Upper lobe of right lung (tissue), 1 donor: ENCODE measurements at regions not wholly inside any gene's neighbourhood (a gene's known extent, or its start where the extent isn't known, plus 50 kb on each side); places are given as distances from the start of the nearest gene placed in this dataset.

Experiments
- ATAC-seq: fragments of 200-7000 bp; cut with Tn5 transposase; one replicate; pipeline ENCODE4 v1.9.1; 2020; ENCODE audit warnings: mild to moderate bottlenecking, moderate library complexity
- DNase-seq: peaks from one replicate; pipeline ENCODE4 v3.0.0-alpha.2; 2020
- H3K27ac ChIP-seq: fragments of 200-600 bp; one replicate; pipeline ENCODE4 v1.8.0; 2022
- H3K27me3 ChIP-seq: fragments of 200-600 bp; one replicate; pipeline ENCODE4 v1.8.0; 2022; ENCODE audit warnings: mild to moderate bottlenecking
- H3K36me3 ChIP-seq: fragments of 200-600 bp; one replicate; pipeline ENCODE4 v1.8.0; 2022
- H3K4me1 ChIP-seq: fragments of 200-600 bp; one replicate; pipeline ENCODE4 v1.8.0; 2022
- H3K4me3 ChIP-seq: fragments of 200-600 bp; one replicate; pipeline ENCODE4 v1.8.0; 2022; ENCODE audit warnings: mild to moderate bottlenecking
- H3K9me3 ChIP-seq: fragments of 200-600 bp; one replicate; pipeline ENCODE4 v1.8.0; 2022
- CTCF ChIP-seq: fragments of 200-600 bp; IDR thresholded peaks from one replicate; pipeline ENCODE4 v1.8.0; 2022; ENCODE audit warnings: antibody characterized with exemption
- intact Hi-C: fragments of 100-400 bp; cut with DNase I; formaldehyde crosslinking; loops from one replicate; pipeline ENCODE4 v1.11.0; 2022
- donor health status: DM: no; HTN: yes; CAD: no; lungs with severe emphysema.

DNA sequence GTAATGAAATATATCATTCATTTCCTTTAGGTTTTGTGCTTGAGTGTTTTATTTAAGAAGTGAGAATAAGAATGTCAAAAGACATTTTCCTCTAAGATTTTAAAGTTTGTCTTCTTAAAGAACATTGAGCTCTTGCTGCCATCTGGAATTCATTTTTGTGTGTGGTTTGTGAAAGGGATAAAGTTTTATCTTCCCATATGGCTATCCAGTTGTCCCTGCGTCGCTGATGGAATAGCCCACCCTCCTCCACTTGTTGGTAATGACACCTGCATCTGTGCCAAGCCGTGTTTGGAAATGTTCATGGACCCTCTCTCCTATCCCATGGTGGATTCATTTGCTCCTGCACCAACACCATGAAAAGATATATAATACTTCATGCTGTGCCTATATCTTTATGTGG lies 901.5 kb downstream of the BRD1 start:
- Histone ChIP-seq H3K4me3 (no peak overlapping the region), H3K4me1 (no peaks in the 10 kb centered on the region), H3K9me3 (no peaks in the 10 kb centered on the region), H3K27ac (no peak overlapping the region), H3K27me3 (peaks cover 4% of the 10 kb centered on the region), H3K36me3 (no peaks in the 10 kb centered on the region)
- DNase-seq (no peak), ATAC-seq (no peak)
- intact Hi-C loops, result no loop called here
- no peak for TF ChIP-seq CTCF

GRCh38 chr22:48925450-48925849 lies 902.2 kb downstream of the BRD1 start:
- intact Hi-C loops, result no loop called here
- TF ChIP-seq CTCF, result no peak
- ATAC-seq (no peak), DNase-seq (no peak)
- Histone ChIP-seq H3K9me3 (no peaks in the 10 kb centered on the region), H3K4me3 (no peak overlapping the region), H3K27me3 (peaks cover 4% of the 10 kb centered on the region), H3K36me3 (no peaks in the 10 kb centered on the region), H3K27ac (no peak overlapping the region), H3K4me1 (no peaks in the 10 kb centered on the region)

DNA sequence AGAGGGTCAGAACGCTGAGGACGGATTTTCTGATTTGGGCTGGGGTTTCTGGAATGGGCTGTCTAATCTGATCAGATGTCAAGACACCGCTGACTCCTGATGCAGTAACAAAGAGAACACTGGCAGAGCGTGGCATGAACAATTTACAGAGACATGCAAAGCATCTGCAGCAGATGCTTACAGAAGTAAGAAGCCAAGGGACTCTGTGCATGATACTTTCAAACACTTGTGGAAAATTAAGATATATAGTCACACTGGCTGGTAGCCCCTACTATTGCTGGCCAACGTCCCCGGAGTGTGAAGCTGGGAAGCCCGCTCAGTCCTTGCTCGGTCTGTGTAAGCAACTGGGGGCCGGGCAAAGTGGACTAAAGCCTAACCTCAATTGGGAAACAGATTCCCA lies 903.7 kb downstream of the BRD1 start:
- H3K4me3 ChIP-seq, result no peak overlapping the region
- no peaks in the 10 kb centered on the region for H3K9me3 ChIP-seq
- TF ChIP-seq CTCF, result no peak
- H3K36me3 ChIP-seq, result no peaks in the 10 kb centered on the region
- H3K27ac ChIP-seq, result no peak overlapping the region
- ATAC-seq (no peak), DNase-seq (no peak)
- H3K4me1 ChIP-seq, result no peaks in the 10 kb centered on the region
- intact Hi-C loops, result no loop called here
- H3K27me3 ChIP-seq, result peaks cover 4% of the 10 kb centered on the region

DNA sequence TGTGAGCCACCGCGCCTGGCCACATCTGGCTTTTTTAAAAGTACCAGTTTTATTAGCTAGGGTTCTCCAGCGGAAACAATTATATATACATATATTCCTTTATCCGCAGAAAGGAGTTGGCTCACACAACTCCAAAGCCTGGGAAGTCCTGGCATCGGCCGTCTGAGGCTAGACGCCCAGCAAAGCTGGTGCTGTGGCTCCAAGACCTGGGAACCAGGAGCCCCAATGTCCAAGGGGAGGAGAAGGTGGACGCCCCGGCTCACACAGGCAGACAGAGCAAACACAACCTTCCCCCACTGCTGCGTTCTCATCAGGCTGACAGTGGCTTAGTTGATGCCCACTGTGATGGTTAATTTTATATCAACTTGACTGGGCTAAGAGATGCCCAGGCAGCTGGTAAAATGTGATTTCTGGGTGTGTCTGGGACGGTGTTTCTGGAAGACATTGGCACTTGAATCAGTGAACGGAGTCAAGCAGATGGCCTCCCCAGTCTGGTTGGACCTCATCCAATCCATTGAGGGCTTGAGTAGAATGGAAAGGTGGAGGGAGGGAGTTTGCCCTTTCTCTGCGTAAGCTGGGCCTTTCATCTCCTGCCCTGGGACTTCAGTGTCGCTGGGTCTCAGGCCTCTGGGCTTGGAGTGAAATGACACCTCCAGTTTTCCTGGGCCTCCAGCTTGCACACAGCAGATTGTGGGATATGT lies 904.4 kb downstream of the BRD1 start:
- no peak overlapping the region for H3K27ac ChIP-seq
- TF ChIP-seq CTCF, result no peak
- DNase-seq (peak; percentile 37), ATAC-seq (no peak)
- intact Hi-C loops, result no loop called here
- H3K27me3 ChIP-seq, result peaks cover 4% of the 10 kb centered on the region
- no peaks in the 10 kb centered on the region for H3K9me3 ChIP-seq
- H3K4me1 ChIP-seq, result no peaks in the 10 kb centered on the region
- no peak overlapping the region for H3K4me3 ChIP-seq
- no peaks in the 10 kb centered on the region for H3K36me3 ChIP-seq

DNA sequence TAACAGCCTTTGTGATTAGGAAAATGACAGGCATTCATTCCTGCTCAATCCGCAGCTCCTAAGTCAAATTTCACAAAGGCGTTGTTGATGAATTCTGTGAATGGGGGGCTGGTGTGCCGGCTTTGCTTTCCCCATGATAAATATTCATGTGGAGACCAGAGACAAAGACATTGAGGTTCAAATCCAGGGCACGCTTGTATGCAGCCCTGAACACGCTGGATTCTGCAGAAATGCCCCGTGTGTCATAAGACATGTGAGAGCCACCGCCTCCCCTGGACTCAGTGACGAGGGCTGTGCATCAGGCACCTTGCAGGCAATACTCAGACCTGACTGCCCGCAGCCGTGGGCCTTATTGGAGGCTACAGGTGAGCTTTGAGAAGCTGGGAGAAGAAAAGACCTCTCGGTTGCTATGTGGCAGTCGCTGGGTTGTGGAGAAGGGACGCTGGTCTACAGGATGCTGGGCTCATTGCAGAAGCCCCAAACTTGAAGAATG lies 906.2 kb downstream of the BRD1 start:
- peaks cover 4% of the 10 kb centered on the region for H3K27me3 ChIP-seq
- no peak for ATAC-seq
- peak; percentile 36 for DNase-seq
- H3K4me3 ChIP-seq, result no peak overlapping the region
- no peak overlapping the region for H3K27ac ChIP-seq
- no peaks in the 10 kb centered on the region for H3K36me3 ChIP-seq
- H3K4me1 ChIP-seq, result no peaks in the 10 kb centered on the region
- no peak for TF ChIP-seq CTCF
- intact Hi-C loops, result no loop called here
- H3K9me3 ChIP-seq, result no peaks in the 10 kb centered on the region
